H1 (cell line): ENCODE measurements at regions not wholly inside any gene's neighbourhood (a gene's known extent, or its start where the extent isn't known, plus 50 kb on each side); places are given as distances from the start of the nearest gene placed in this dataset.
A peak's percentile ranks its signal among the peaks of the same experiment; 100 is the strongest.

ENCODE experiments used
- CTCF ChIA-PET: fragments of 300-600 bp; sonication (Branson Sonifier 250); formaldehyde crosslinking; loops from one replicate; lab custom pipeline; 2021; ENCODE audit not compliant: partially characterized antibody; lab: Charles Lee
- POLR2A ChIA-PET: fragments of 300-600 bp; sonication (Branson Sonifier 250); formaldehyde crosslinking; loops from one replicate; lab custom pipeline; 2021; ENCODE audit warnings: inconsistent platforms; ENCODE audit not compliant: partially characterized antibody; lab: Charles Lee
- DNase-seq, 2 experiments: peaks; one replicate each; pipeline versions ENCODE4 v3.0.0 to v3.0.0-alpha.2; 2010 to 2022; ENCODE audit warnings: low spot score in 2 of 2, low read depth in 1 of 2, mixed read lengths in 1 of 2
- FAIRE-seq: peaks from 2 replicates; lab custom pipeline; 2011; peaks lifted over from hg19 to GRCh38; lab: Jason Lieb, UNC
- H2AFZ ChIP-seq: 2 replicates; pipeline ENCODE4 v1.8.1; 2012; ENCODE audit warnings: low read length, inconsistent platforms
- H2AK5ac ChIP-seq: 2 replicates; pipeline ENCODE4 v1.6.1; 2013; ENCODE audit warnings: low read depth, low read length
- H2BK120ac ChIP-seq: replicated peaks from 2 replicates; pipeline ENCODE3; 2013; ENCODE audit warnings: low read depth, low read length, inconsistent platforms
- H2BK12ac ChIP-seq: 2 replicates; pipeline ENCODE4 v1.6.1; 2013; ENCODE audit warnings: low read depth, low read length
- H2BK15ac ChIP-seq: 2 replicates; pipeline ENCODE4 v1.6.1; 2013; ENCODE audit warnings: low read length
- H2BK20ac ChIP-seq: 2 replicates; pipeline ENCODE4 v1.6.1; 2013; ENCODE audit warnings: low read length
- H2BK5ac ChIP-seq: 2 replicates; pipeline ENCODE4 v1.6.1; 2013; ENCODE audit warnings: low read depth, low read length
- H3K14ac ChIP-seq: 2 replicates; pipeline ENCODE4 v1.6.1; 2013; ENCODE audit warnings: inconsistent platforms; ENCODE audit not compliant: insufficient read length
- H3K18ac ChIP-seq: 2 replicates; pipeline ENCODE4 v1.6.1; 2013; ENCODE audit warnings: low read length; ENCODE audit errors: extremely low read depth
- H3K23ac ChIP-seq: 2 replicates; pipeline ENCODE4 v1.6.1; 2013; ENCODE audit warnings: inconsistent platforms; ENCODE audit not compliant: insufficient read length
- H3K23me2 ChIP-seq: 2 replicates; pipeline ENCODE4 v1.6.1; 2013; ENCODE audit warnings: low read depth, low read length
- H3K27ac ChIP-seq: 2 replicates; pipeline ENCODE4 v1.6.1; 2011; ENCODE audit warnings: low read depth, low read length, inconsistent platforms
- H3K27me3 ChIP-seq, 4 experiments: replicated peaks in 1 of 4; 1 replicate in 1 of 4; 2 replicates in 3 of 4; pipeline versions ENCODE4 v1.6.1 to v1.8.1; 2011 to 2013; ENCODE audit warnings: low read length in 3 of 4, mild to moderate bottlenecking in 3 of 4, inconsistent platforms in 2 of 4, mixed read lengths in 2 of 4, moderate library complexity in 1 of 4; ENCODE audit not compliant: control insufficient read depth in 3 of 4, insufficient read depth in 3 of 4; ENCODE audit errors: extremely low read depth in 1 of 4
- H3K36me3 ChIP-seq, 4 experiments: 2 replicates each; pipeline versions ENCODE4 v1.6.1 to v1.8.1; 2011 to 2013; ENCODE audit warnings: mild to moderate bottlenecking in 4 of 4, low read length in 3 of 4, moderate library complexity in 2 of 4, control low read depth in 1 of 4, inconsistent platforms in 1 of 4; ENCODE audit not compliant: insufficient read depth in 4 of 4, control insufficient read depth in 2 of 4
- H3K4ac ChIP-seq: replicated peaks from 2 replicates; pipeline ENCODE3; 2013; ENCODE audit warnings: low read length, low read depth, mixed read lengths, inconsistent platforms; ENCODE audit not compliant: insufficient read length
- H3K4me1 ChIP-seq, 4 experiments: replicated peaks in 1 of 4; 1 replicate in 1 of 4; 2 replicates in 3 of 4; pipeline versions ENCODE4 v1.6.1 to v1.8.1; 2011 to 2013; ENCODE audit warnings: low read length in 3 of 4, inconsistent platforms in 2 of 4, mixed read lengths in 1 of 4; ENCODE audit not compliant: insufficient read depth in 4 of 4, control insufficient read depth in 3 of 4
- H3K4me2 ChIP-seq, 2 experiments: 2 replicates each; pipeline versions ENCODE4 v1.6.1 to v1.8.1; 2011 to 2013; ENCODE audit warnings: low read depth in 2 of 2, low read length in 2 of 2, control low read depth in 1 of 2, inconsistent platforms in 1 of 2, mild to moderate bottlenecking in 1 of 2; ENCODE audit not compliant: insufficient read depth in 1 of 2
- H3K4me3 ChIP-seq, 4 experiments: fragments of 200-600, 300-600 bp in 1 of 4; sonication (generic), shearing (Covaris generic), sonication (Bioruptor Twin) in 1 of 4; 2 replicates each; pipeline versions ENCODE4 v1.5.1 to v1.8.1; 2011 to 2016; ENCODE audit warnings: low read length in 4 of 4, low read depth in 3 of 4, control low read depth in 2 of 4, inconsistent platforms in 2 of 4, mild to moderate bottlenecking in 2 of 4, mixed read lengths in 1 of 4, moderate library complexity in 1 of 4; ENCODE audit not compliant: insufficient read depth in 2 of 4; ENCODE audit errors: extremely low read depth in 1 of 4
- H3K56ac ChIP-seq: replicated peaks from 2 replicates; pipeline ENCODE3; 2013; ENCODE audit warnings: low read depth, mild to moderate bottlenecking, mixed read lengths, low read length, inconsistent platforms; ENCODE audit not compliant: insufficient read length
- H3K79me1 ChIP-seq: 2 replicates; pipeline ENCODE4 v1.6.1; 2013; ENCODE audit warnings: low read depth, low read length, control low read depth
- H3K79me2 ChIP-seq, 2 experiments: 2 replicates each; pipeline versions ENCODE4 v1.6.1 to v1.8.1; 2012 to 2013; ENCODE audit warnings: low read length in 2 of 2, mild to moderate bottlenecking in 2 of 2, inconsistent platforms in 1 of 2; ENCODE audit not compliant: insufficient read depth in 2 of 2, control insufficient read depth in 1 of 2
- H3K9ac ChIP-seq, 4 experiments: replicated peaks in 1 of 4; 1 replicate in 1 of 4; 2 replicates in 3 of 4; pipeline versions ENCODE4 v1.6.1 to v1.8.1; 2011 to 2013; ENCODE audit warnings: low read depth in 3 of 4, low read length in 3 of 4, control low read depth in 2 of 4, mild to moderate bottlenecking in 2 of 4, moderate library complexity in 2 of 4, inconsistent platforms in 1 of 4; ENCODE audit errors: extremely low read depth in 1 of 4
- H3K9me3 ChIP-seq, 2 experiments: 2 replicates each; pipeline versions ENCODE4 v1.6.1 to v1.8.1; 2012 to 2013; ENCODE audit warnings: mild to moderate bottlenecking in 2 of 2, moderate library complexity in 2 of 2, control low read depth in 1 of 2, inconsistent platforms in 1 of 2, low read depth in 1 of 2, low read length in 1 of 2, mixed read lengths in 1 of 2; ENCODE audit not compliant: insufficient read depth in 2 of 2
- H4K20me1 ChIP-seq, 2 experiments: replicated peaks in 1 of 2; 2 replicates each; pipeline versions ENCODE3 to v1.8.1; 2011 to 2013; ENCODE audit warnings: inconsistent platforms in 2 of 2, low read length in 2 of 2, mild to moderate bottlenecking in 1 of 2; ENCODE audit not compliant: insufficient read depth in 2 of 2, control insufficient read depth in 1 of 2
- H4K5ac ChIP-seq: 2 replicates; pipeline ENCODE4 v1.6.1; 2013; ENCODE audit warnings: low read length, low read depth, mixed read lengths, inconsistent platforms; ENCODE audit not compliant: insufficient read length
- H4K8ac ChIP-seq: 2 replicates; pipeline ENCODE4 v1.8.0; 2013; ENCODE audit warnings: mild to moderate bottlenecking, moderate library complexity, low read length, inconsistent platforms; ENCODE audit not compliant: insufficient read depth; ENCODE audit errors: extremely low read depth
- H4K91ac ChIP-seq: replicated peaks from 2 replicates; pipeline ENCODE3; 2013; ENCODE audit warnings: low read length, mixed read lengths, inconsistent platforms; ENCODE audit not compliant: insufficient read length
- E2F6 ChIP-seq: IDR thresholded peaks from 2 replicates; pipeline ENCODE4 v1.6.1; 2012; ENCODE audit warnings: inconsistent platforms
- EZH2 ChIP-seq: fragments of 200-600 bp; sonication (generic); IDR thresholded peaks from 2 replicates; pipeline ENCODE4 v1.7.1; 2012; ENCODE audit warnings: low read depth, mild to moderate bottlenecking, moderate library complexity, low read length, inconsistent platforms; ENCODE audit not compliant: severe bottlenecking
- HDAC6 ChIP-seq: IDR thresholded peaks from one replicate; pipeline ENCODE4 v1.7.1; 2012; ENCODE audit warnings: low read depth, mild to moderate bottlenecking, inconsistent platforms, low read length, moderate library complexity
- JUN ChIP-seq: IDR thresholded peaks from 2 replicates; pipeline ENCODE4 v1.6.1; 2011; ENCODE audit warnings: low read depth, mild to moderate bottlenecking, improper control_type of control experiment, low read length
- POLR2AphosphoS5 ChIP-seq: IDR thresholded peaks from 2 replicates; pipeline ENCODE4 v1.6.1; 2011; ENCODE audit warnings: low read depth, low read length
- SIN3A ChIP-seq, 2 experiments: IDR thresholded peaks in 1 of 2; conservative IDR thresholded peaks in 1 of 2; 2 replicates each; pipeline ENCODE4 v1.6.1; 2011 to 2012; ENCODE audit warnings: low read length in 2 of 2, improper control_type of control experiment in 1 of 2, low read depth in 1 of 2, mild to moderate bottlenecking in 1 of 2
- SIRT6 ChIP-seq: IDR thresholded peaks from one replicate; pipeline ENCODE4 v1.7.1; 2012; ENCODE audit warnings: low read length, inconsistent platforms
- SP2 ChIP-seq: IDR thresholded peaks from 2 replicates; pipeline ENCODE4 v1.6.1; 2012; ENCODE audit warnings: mild to moderate bottlenecking, low read length, inconsistent platforms
- SP4 ChIP-seq: IDR thresholded peaks from 2 replicates; pipeline ENCODE4 v1.6.1; 2012; ENCODE audit warnings: low read length, inconsistent platforms
- TAF1 ChIP-seq: IDR thresholded peaks from 2 replicates; pipeline ENCODE4 v1.6.1; 2011; ENCODE audit warnings: mild to moderate bottlenecking, low read depth, low read length
- ZNF274 ChIP-seq: IDR thresholded peaks from 2 replicates; pipeline ENCODE4 v1.7.0; 2012; ENCODE audit warnings: low read length, borderline replicate concordance; ENCODE audit errors: extremely low read depth
- WGBS, 2 experiments: shearing (Covaris generic) in 1 of 2; methylation state at CpG; one replicate each; pipeline versions ENCODE4 v1.1.6 to v1.1.7; 2013 to 2015; ENCODE audit warnings: low lambda C conversion rate in 2 of 2, mixed read lengths in 2 of 2, inconsistent platforms in 1 of 2, low coverage in 1 of 2, missing lambda C conversion rate in 1 of 2; ENCODE audit not compliant: insufficient replicate concordance in 2 of 2, insufficient coverage in 1 of 2, insufficient read length in 1 of 2; ENCODE audit errors: extremely low coverage in 1 of 2, missing lambda C conversion rate in 1 of 2; 5-methylcytosine and 5-hydroxymethylcytosine counted together

DNA sequence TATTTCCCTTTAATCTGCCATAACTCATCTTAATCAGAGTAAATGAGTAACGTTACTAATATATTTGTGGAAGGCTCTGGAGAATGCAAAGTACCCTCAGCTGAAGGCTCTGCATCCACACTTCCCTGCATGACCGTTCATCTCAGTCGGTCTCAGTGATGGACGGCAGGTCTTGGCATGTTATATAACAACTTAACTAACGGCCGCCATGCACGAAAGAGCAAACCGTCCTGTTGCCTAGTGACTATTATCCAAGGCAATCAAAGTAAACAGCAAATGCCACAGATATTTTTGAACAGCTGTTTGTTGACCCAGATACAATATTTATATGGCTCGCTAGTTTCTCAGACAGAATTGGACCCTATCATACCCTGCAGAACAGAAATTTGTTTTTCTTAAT is 194.9 kb upstream of the SMLR1 start:
- no peak overlapping the region for H3K56ac ChIP-seq
- H4K20me1 ChIP-seq: no peaks in the 10 kb centered on the region
- no peak for DNase-seq
- peak overlapping the region; percentile 27; the same call in 1 of the 2 replicates for H2BK20ac ChIP-seq
- H3K27me3 ChIP-seq: 0 out of 7 replicates have a peak, but pooled peaks cover 0 to 2% (median 0%) of the 10 kb centered on the region in 4 experiments
- no peaks in the 10 kb centered on the region for H3K36me3 ChIP-seq
- no peak overlapping the region for H2BK12ac ChIP-seq
- no peak overlapping the region for H3K18ac ChIP-seq
- FAIRE-seq: no peak
- H4K5ac ChIP-seq: no peak overlapping the region
- no peak overlapping the region for H4K91ac ChIP-seq
- no peak overlapping the region for H3K14ac ChIP-seq
- no peaks in the 10 kb centered on the region for H3K9me3 ChIP-seq
- WGBS, 2 experiments: 89% methylated on average over 9 of the region's 9 CpGs; no CpG with 5 or more reads in 1 of the 2 experiments
- H3K9ac ChIP-seq: no peak overlapping the region
- no peaks in the 10 kb centered on the region for H3K79me2 ChIP-seq
- TF ChIP-seq SP4 (no peak), JUN (no peak), SIN3A (conservative IDR thresholded peaks at IDR 0.05 in 1 of 2, IDR thresholded peaks at IDR 0.05 in 1 of 2; ENCODE audit: low read depth in 1 of 2, low read length in 2 of 2) (no peak), E2F6 (no peak), SIRT6 (no peak), EZH2 (no peak), POLR2AphosphoS5 (no peak), HDAC6 (no peak), ZNF274 (no peak), TAF1 (no peak), SP2 (no peak)
- no peaks in the 10 kb centered on the region for H3K79me1 ChIP-seq
- ChIA-PET POLR2A (no interaction called here), CTCF (no interaction called here)
- no peak overlapping the region for H2AFZ ChIP-seq
- H3K27ac ChIP-seq: no peak overlapping the region
- no peak overlapping the region for H3K23ac ChIP-seq
- no peak overlapping the region for H2AK5ac ChIP-seq
- no peak overlapping the region for H2BK15ac ChIP-seq
- no peak overlapping the region for H2BK5ac ChIP-seq
- H3K4me2 ChIP-seq: no peak overlapping the region
- no peak overlapping the region for H4K8ac ChIP-seq
- H3K4me3 ChIP-seq: no peak overlapping the region
- no peak overlapping the region for H3K4ac ChIP-seq
- peaks cover 0 to 4% (median 0%) of the 10 kb centered on the region in 4 experiments; a peak in 1 of 7 replicates for H3K4me1 ChIP-seq
- no peak overlapping the region for H2BK120ac ChIP-seq
- H3K23me2 ChIP-seq: no peaks in the 10 kb centered on the region
